OCI-LY1 (cell line): ENCODE measurements at regions not wholly inside any gene's neighbourhood (a gene's known extent, or its start where the extent isn't known, plus 50 kb on each side); places are given as distances from the start of the nearest gene placed in this dataset.

Experiments
- H2AFZ ChIP-seq: fragments of 200-600 bp; sonication (generic), shearing (Covaris generic); 2 replicates; pipeline ENCODE4 v1.6.0; 2014; ENCODE audit warnings: antibody characterized with exemption, mild to moderate bottlenecking, low read length
- H3F3A ChIP-seq: fragments of 200-600 bp; sonication (generic), shearing (Covaris generic); 2 replicates; pipeline ENCODE4 v1.6.0; 2014; ENCODE audit warnings: mild to moderate bottlenecking, antibody characterized with exemption, low read length, moderate library complexity; ENCODE audit not compliant: insufficient read depth
- H3K27ac ChIP-seq: fragments of 200-600 bp; sonication (generic); 2 replicates; pipeline ENCODE4 v1.5.1; 2014; ENCODE audit warnings: low read length, mixed run types, mild to moderate bottlenecking, low read depth; ENCODE audit not compliant: poor library complexity, severe bottlenecking
- H3K27me3 ChIP-seq: fragments of 200-600 bp; sonication (generic); 2 replicates; pipeline ENCODE4 v1.6.0; 2014; ENCODE audit warnings: antibody characterized with exemption, mild to moderate bottlenecking, low read length, moderate library complexity; ENCODE audit not compliant: insufficient read depth
- H3K36me3 ChIP-seq: fragments of 200-600 bp; sonication (generic); 2 replicates; pipeline ENCODE4 v1.6.1; 2014; ENCODE audit warnings: mild to moderate bottlenecking, antibody characterized with exemption, low read length, moderate library complexity, mixed read lengths; ENCODE audit not compliant: insufficient read depth
- H3K4me1 ChIP-seq: fragments of 200-600 bp; sonication (generic); 2 replicates; pipeline ENCODE4 v1.5.1; 2014; ENCODE audit warnings: mild to moderate bottlenecking, low read length, moderate library complexity; ENCODE audit not compliant: insufficient read depth, severe bottlenecking
- H3K4me2 ChIP-seq: fragments of 200-600 bp; sonication (generic), shearing (Covaris generic); 2 replicates; pipeline ENCODE4 v1.6.1; 2014; ENCODE audit warnings: low read length
- H3K4me3 ChIP-seq: fragments of 200-600 bp; sonication (generic); 2 replicates; pipeline ENCODE4 v1.5.1; 2014; ENCODE audit warnings: low read length, low read depth, mild to moderate bottlenecking, mixed read lengths; ENCODE audit not compliant: poor library complexity, severe bottlenecking
- H3K79me2 ChIP-seq: fragments of 200-600 bp; shearing (Covaris generic); 2 replicates; pipeline ENCODE4 v1.6.1; 2016; ENCODE audit warnings: mixed run types, low read length, mixed read lengths; ENCODE audit not compliant: insufficient read depth
- H3K9ac ChIP-seq: fragments of 200-600 bp; sonication (generic), shearing (Covaris generic); 2 replicates; pipeline ENCODE4 v1.6.1; 2014; ENCODE audit warnings: mild to moderate bottlenecking, low read length, mixed read lengths
- H3K9me2 ChIP-seq: fragments of 200-600 bp; sonication (generic), shearing (Covaris generic); 2 replicates; pipeline ENCODE4 v1.6.1; 2014; ENCODE audit warnings: low read depth, mild to moderate bottlenecking, low read length, mixed read lengths
- H3K9me3 ChIP-seq: fragments of 200-600 bp; shearing (Covaris generic); 2 replicates; pipeline ENCODE4 v1.6.1; 2014; ENCODE audit warnings: low read length, mixed read lengths
- H4K20me1 ChIP-seq: fragments of 200-600 bp; sonication (generic), shearing (Covaris generic); 2 replicates; pipeline ENCODE4 v1.6.0; 2016; ENCODE audit warnings: mild to moderate bottlenecking, low read length; ENCODE audit not compliant: insufficient read depth
- CTCF ChIP-seq: fragments of 200-600 bp; sonication (generic), shearing (Covaris generic); IDR thresholded peaks from 2 replicates; pipeline ENCODE4 v1.5.1; 2017; ENCODE audit warnings: mild to moderate bottlenecking, antibody characterized with exemption, low read length, moderate library complexity, mixed read lengths
- EZH2 ChIP-seq: fragments of 200-600 bp; sonication (generic), shearing (Covaris generic); IDR thresholded peaks from 2 replicates; pipeline ENCODE4 v1.8.0; 2017; ENCODE audit warnings: borderline replicate concordance, mixed run types, mild to moderate bottlenecking, antibody characterized with exemption, low read length, moderate library complexity, mixed read lengths

GRCh38 chr12:90151491-90152015, 442.9 kb upstream of the ATP2B1 start:
- TF ChIP-seq EZH2 = no peak
- no peak for TF ChIP-seq CTCF
- Histone ChIP-seq H3K9me3 (no peaks in the 10 kb centered on the region), H3K9ac (no peak overlapping the region), H3K27ac (no peak overlapping the region), H4K20me1 (no peaks in the 10 kb centered on the region), H3K79me2 (no peaks in the 10 kb centered on the region), H3K9me2 (no peaks in the 10 kb centered on the region; the same call in 1 of the 2 replicates), H3K27me3 (no peaks in the 10 kb centered on the region), H3K4me2 (no peak overlapping the region), H3K4me3 (no peak overlapping the region), H3K4me1 (no peaks in the 10 kb centered on the region), H3K36me3 (no peaks in the 10 kb centered on the region), H3F3A (no peaks in the 10 kb centered on the region), H2AFZ (no peak overlapping the region)

GRCh38 chr12:90149453-90149852, 440.8 kb upstream of the ATP2B1 start:
- Histone ChIP-seq H3K36me3 (no peaks in the 10 kb centered on the region), H3K4me2 (no peak overlapping the region), H3K27ac (no peak overlapping the region), H3K27me3 (no peaks in the 10 kb centered on the region), H3K4me3 (no peak overlapping the region), H2AFZ (no peak overlapping the region), H3K9ac (no peak overlapping the region), H3K9me3 (no peaks in the 10 kb centered on the region), H3K4me1 (no peaks in the 10 kb centered on the region), H3K79me2 (no peaks in the 10 kb centered on the region), H3K9me2 (no peaks in the 10 kb centered on the region), H3F3A (no peaks in the 10 kb centered on the region), H4K20me1 (no peaks in the 10 kb centered on the region)
- TF ChIP-seq CTCF = no peak
- no peak for TF ChIP-seq EZH2

- Histone ChIP-seq H3K4me3 (no peak overlapping the region), H3K9me2 (no peaks in the 10 kb centered on the region), H2AFZ (no peak overlapping the region), H3K9me3 (no peaks in the 10 kb centered on the region), H3K4me2 (no peak overlapping the region), H3K27ac (no peak overlapping the region), H3K4me1 (no peaks in the 10 kb centered on the region), H4K20me1 (no peaks in the 10 kb centered on the region), H3K36me3 (no peaks in the 10 kb centered on the region), H3K9ac (no peak overlapping the region), H3K79me2 (no peaks in the 10 kb centered on the region), H3K27me3 (0 out of 2 replicates have a peak, but pooled peaks cover 5% of the 10 kb centered on the region), H3F3A (no peaks in the 10 kb centered on the region)
- TF ChIP-seq CTCF = no peak
- TF ChIP-seq EZH2 = no peak
Observed at GRCh38 chr12:90129366-90130030, 420.9 kb upstream of the ATP2B1 start.
